B cell (primary cell): ENCODE measurements at regions not wholly inside any gene's neighbourhood (a gene's known extent, or its start where the extent isn't known, plus 50 kb on each side); places are given as distances from the start of the nearest gene placed in this dataset.

Experiments used
- ATAC-seq: fragments of 200-7000 bp; cut with Tn5 transposase; one replicate; pipeline ENCODE4 v1.10.0; 2021; ENCODE audit warnings: low read depth, mild to moderate bottlenecking, moderate number of reproducible peaks, moderate library complexity
- CTCF ChIA-PET: fragments of 350-600 bp; sonication (Branson Sonifier 250); formaldehyde crosslinking; loops from one replicate; lab custom pipeline; 2021; ENCODE audit warnings: antibody characterized with exemption, inconsistent platforms; lab: Charles Lee
- POLR2A ChIA-PET: fragments of 350-600 bp; sonication (Branson Sonifier 250); formaldehyde crosslinking; loops from one replicate; lab custom pipeline; 2021; ENCODE audit warnings: antibody characterized with exemption; lab: Charles Lee
- DNase-seq: peaks from one replicate; pipeline ENCODE4 v3.0.0; 2013
- H2AFZ ChIP-seq: 2 replicates; pipeline ENCODE4 v1.6.1; 2012; ENCODE audit warnings: mild to moderate bottlenecking, low read depth, low read length; ENCODE audit not compliant: insufficient read depth, poor library complexity, severe bottlenecking
- H3K27ac ChIP-seq, 2 donors: 1 replicate in 1 of 2; 2 replicates in 1 of 2; pipeline ENCODE4 v1.5.1; 2012 to 2013; ENCODE audit warnings: low read length in 2 of 2, mild to moderate bottlenecking in 2 of 2, moderate library complexity in 1 of 2
- H3K27me3 ChIP-seq, 4 experiments: fragments of 200-600 bp in 1 of 4; sonication (generic) in 1 of 4; replicated peaks in 1 of 4; 1 replicate in 2 of 4; 2 replicates in 2 of 4; pipeline versions ENCODE4 v1.6.1 to v1.7.0; 2013 to 2016; ENCODE audit warnings: low read length in 3 of 4, mild to moderate bottlenecking in 2 of 4, mixed read lengths in 1 of 4, moderate library complexity in 1 of 4; ENCODE audit not compliant: insufficient read depth in 4 of 4, control insufficient read depth in 3 of 4; ENCODE audit errors: control extremely low read depth in 1 of 4
- H3K36me3 ChIP-seq, 2 experiments: replicated peaks in 1 of 2; 1 replicate in 1 of 2; 2 replicates in 1 of 2; pipeline versions ENCODE4 v1.6.1 to v1.7.1; 2013; ENCODE audit warnings: low read length in 1 of 2; ENCODE audit not compliant: insufficient read depth in 2 of 2, control insufficient read depth in 1 of 2; ENCODE audit errors: control extremely low read depth in 1 of 2, extremely low read depth in 1 of 2
- H3K4me1 ChIP-seq, 2 donors: fragments of 200-600 bp in 1 of 2; sonication (generic) in 1 of 2; 1 replicate in 1 of 2; 2 replicates in 1 of 2; pipeline versions ENCODE4 v1.5.1 to v1.6.1; 2013 to 2017; ENCODE audit warnings: low read length in 2 of 2; ENCODE audit not compliant: control insufficient read depth in 2 of 2, insufficient read depth in 2 of 2
- H3K4me2 ChIP-seq: replicated peaks from 2 replicates; pipeline ENCODE3; 2012; ENCODE audit warnings: mild to moderate bottlenecking, low read depth, low read length; ENCODE audit not compliant: poor library complexity, severe bottlenecking
- H3K4me3 ChIP-seq, 5 experiments: fragments of 200-600 bp in 1 of 5; sonication (generic) in 1 of 5; 1 replicate in 3 of 5; 2 replicates in 2 of 5; pipeline versions ENCODE4 v1.5.1 to v1.7.0; 2011 to 2016; ENCODE audit warnings: low read length in 4 of 5, mild to moderate bottlenecking in 4 of 5, low read depth in 2 of 5, control low read depth in 1 of 5, moderate library complexity in 1 of 5; ENCODE audit not compliant: insufficient read depth in 1 of 5; ENCODE audit errors: control extremely low read depth in 1 of 5, extremely low read depth in 1 of 5
- H3K79me2 ChIP-seq: fragments of 200-600 bp; sonication (generic); one replicate; pipeline ENCODE4 v1.6.0; 2016; ENCODE audit warnings: low read length; ENCODE audit not compliant: control insufficient read depth, insufficient read depth
- H3K9ac ChIP-seq: fragments of 200-600 bp; sonication (generic); 2 replicates; pipeline ENCODE4 v1.6.1; 2017; ENCODE audit warnings: mild to moderate bottlenecking, low read length, moderate library complexity
- H3K9me3 ChIP-seq, 3 donors: one replicate each; pipeline versions ENCODE4 v1.6.1 to v1.7.1; 2013; ENCODE audit warnings: low read length in 2 of 3; ENCODE audit not compliant: control insufficient read depth in 2 of 3, insufficient read depth in 1 of 3; ENCODE audit errors: control extremely low read depth in 1 of 3
- H4K20me1 ChIP-seq: 2 replicates; pipeline ENCODE4 v1.6.0; 2012; ENCODE audit warnings: mild to moderate bottlenecking, low read length; ENCODE audit not compliant: insufficient read depth, control insufficient read depth, poor library complexity, severe bottlenecking
- H3K27ac Mint-ChIP-seq: one replicate; pipeline ENCODE4 v1.8.0; 2021; ENCODE audit warnings: mixed read lengths
- H3K27me3 Mint-ChIP-seq: one replicate; pipeline ENCODE4 v1.8.0; 2021; ENCODE audit warnings: mixed read lengths
- H3K4me1 Mint-ChIP-seq: one replicate; pipeline ENCODE4 v1.8.0; 2021; ENCODE audit warnings: mixed read lengths
- H3K4me3 Mint-ChIP-seq: one replicate; pipeline ENCODE4 v1.8.0; 2021; ENCODE audit warnings: mixed read lengths
- H3K9me3 Mint-ChIP-seq: one replicate; pipeline ENCODE4 v1.8.0; 2022; ENCODE audit warnings: mixed read lengths; ENCODE audit not compliant: insufficient read depth
- CTCF ChIP-seq: fragments of 200-600 bp; IDR thresholded peaks from one replicate; pipeline ENCODE4 v1.8.0; 2022; ENCODE audit warnings: antibody characterized with exemption, mild to moderate bottlenecking
- EZH2 ChIP-seq: IDR thresholded peaks from 2 replicates; pipeline ENCODE4 v1.6.1; 2012; ENCODE audit warnings: borderline replicate concordance, low read depth, mild to moderate bottlenecking, moderate library complexity, low read length; ENCODE audit not compliant: insufficient read depth, poor library complexity, severe bottlenecking
- WGBS: methylation state at CpG from one replicate; pipeline ENCODE4 v1.1.5; 2013; ENCODE audit warnings: missing lambda C conversion rate; ENCODE audit not compliant: insufficient coverage; 5-methylcytosine and 5-hydroxymethylcytosine counted together
- intact Hi-C: fragments of 100-400 bp; cut with micrococcal nuclease; formaldehyde crosslinking; loops from one replicate; pipeline ENCODE4 v1.10.0; 2022

DNA sequence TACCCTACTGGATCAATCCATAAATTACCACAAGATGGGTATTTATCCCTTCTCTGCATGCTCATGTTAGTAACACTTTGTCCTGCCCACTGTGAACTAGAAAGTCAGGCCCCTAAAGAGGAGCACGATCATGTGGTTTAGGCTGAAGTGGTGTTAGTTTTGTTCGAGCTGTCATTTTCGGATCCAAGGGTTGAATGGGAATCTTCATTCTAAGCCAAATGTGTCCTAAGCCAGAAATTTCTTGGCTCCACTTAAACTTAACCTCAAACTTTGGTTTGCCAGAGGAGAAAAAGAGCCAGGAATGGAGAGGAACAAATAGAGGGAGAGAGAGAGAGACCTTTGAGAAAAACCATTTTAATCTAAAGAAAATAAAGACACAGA lies 837.7 kb upstream of the ZNF608 start:
- Histone ChIP-seq H3K79me2 (no peaks in the 10 kb centered on the region), H3K36me3 (no peaks in the 10 kb centered on the region), H3K27ac (no peak overlapping the region), H3K27me3 (no peaks in the 10 kb centered on the region), H3K4me2 (no peak overlapping the region), H3K9ac (no peak overlapping the region), H3K4me3 (no peak overlapping the region), H3K4me1 (no peaks in the 10 kb centered on the region), H3K9me3 (peaks cover 0 to 9% (median 0%) of the 10 kb centered on the region in 3 donors), H2AFZ (no peak overlapping the region), H4K20me1 (no peaks in the 10 kb centered on the region)
- DNase-seq (no peak), ATAC-seq (no peak)
- ChIA-PET CTCF (no interaction called here), POLR2A (no interaction called here)
- no peak for TF ChIP-seq CTCF
- TF ChIP-seq EZH2 = no peak
- H3K9me3 Mint-ChIP-seq = peaks cover 2% of the 10 kb centered on the region
- no peak overlapping the region for H3K4me3 Mint-ChIP-seq
- H3K27ac Mint-ChIP-seq = no peak overlapping the region
- intact Hi-C loops = no loop called here
- H3K27me3 Mint-ChIP-seq = no peaks in the 10 kb centered on the region
- WGBS = no CpG with 5 or more reads among the region's 3 CpGs
- H3K4me1 Mint-ChIP-seq = no peaks in the 10 kb centered on the region

GRCh38 chr5:125587631-125588030 lies 835.6 kb upstream of the GRAMD2B start:
- no peak overlapping the region for H3K27ac ChIP-seq
- intact Hi-C loops = no loop called here
- H3K27me3 ChIP-seq = no peaks in the 10 kb centered on the region
- Mint-ChIP-seq H3K27me3 (no peaks in the 10 kb centered on the region), H3K27ac (no peak overlapping the region), H3K4me1 (no peaks in the 10 kb centered on the region), H3K4me3 (no peak overlapping the region), H3K9me3 (peaks cover 2% of the 10 kb centered on the region)
- no peaks in the 10 kb centered on the region for H3K79me2 ChIP-seq
- no peaks in the 10 kb centered on the region for H3K4me1 ChIP-seq
- DNase-seq (no peak), ATAC-seq (no peak)
- no peak overlapping the region for H3K4me2 ChIP-seq
- TF ChIP-seq CTCF (no peak), EZH2 (no peak)
- ChIA-PET POLR2A (no interaction called here), CTCF (no interaction called here)
- H3K4me3 ChIP-seq = no peak overlapping the region
- H3K9ac ChIP-seq = no peak overlapping the region
- peaks cover 0 to 9% (median 0%) of the 10 kb centered on the region in 3 donors for H3K9me3 ChIP-seq
- H4K20me1 ChIP-seq = no peaks in the 10 kb centered on the region
- WGBS = no CpG with 5 or more reads among the region's 1 CpG
- H3K36me3 ChIP-seq = no peaks in the 10 kb centered on the region
- H2AFZ ChIP-seq = no peak overlapping the region
